ENCODE measurements at regions not wholly inside any gene's neighbourhood (a gene's known extent, or its start where the extent isn't known, plus 50 kb on each side); places are given as distances from the start of the nearest gene placed in this dataset.

- no peak for DNase-seq (ENCODE audit: low spot score)
Observed at GRCh38 chr20:22506827-22507226, 77.5 kb downstream of the FOXA2 start.

GRCh38 chr20:22504829-22505377, 79.5 kb downstream of the FOXA2 start:
- DNase-seq (ENCODE audit: low spot score), result no peak

- no peak for DNase-seq (ENCODE audit: low spot score)
Observed at GRCh38 chr20:22503577-22503976, 80.8 kb downstream of the FOXA2 start.

DNA sequence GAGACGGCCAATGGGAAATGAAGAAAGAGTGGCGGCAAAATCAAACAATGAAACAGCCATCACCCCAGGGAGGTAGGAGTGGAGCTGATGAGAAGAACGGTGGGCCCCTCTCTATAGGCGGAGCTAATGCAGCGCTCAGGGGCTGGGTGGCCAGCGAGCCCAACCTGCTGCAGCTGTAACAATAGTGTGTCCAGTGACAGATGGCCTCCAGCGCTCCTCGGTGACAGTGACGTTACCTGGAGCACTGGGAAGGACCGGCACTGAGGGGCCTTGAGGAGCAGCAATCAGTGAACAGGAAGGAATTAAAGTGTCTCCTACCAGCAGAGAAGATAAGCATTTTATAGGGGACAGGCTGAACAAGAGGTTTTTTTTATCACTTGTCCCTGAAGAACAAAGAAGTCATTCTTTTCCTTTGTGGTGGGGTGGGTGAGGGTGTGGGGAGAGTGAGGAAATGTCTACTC, 81.6 kb downstream of the FOXA2 start:
- DNase-seq (ENCODE audit: low spot score), result no peak

- no peak for DNase-seq (ENCODE audit: low spot score)
Observed at GRCh38 chr20:22501566-22502344, 82.6 kb downstream of the FOXA2 start.

- DNase-seq (ENCODE audit: low spot score), result no peak
Observed at GRCh38 chr20:22501034-22501433, 83.3 kb downstream of the FOXA2 start.

- no peak for DNase-seq (ENCODE audit: low spot score)
Observed at GRCh38 chr20:22499515-22500166, 84.7 kb downstream of the FOXA2 start.

GRCh38 chr20:22496817-22497216, 87.6 kb downstream of the FOXA2 start:
- DNase-seq (ENCODE audit: low spot score), result no peak

DNA sequence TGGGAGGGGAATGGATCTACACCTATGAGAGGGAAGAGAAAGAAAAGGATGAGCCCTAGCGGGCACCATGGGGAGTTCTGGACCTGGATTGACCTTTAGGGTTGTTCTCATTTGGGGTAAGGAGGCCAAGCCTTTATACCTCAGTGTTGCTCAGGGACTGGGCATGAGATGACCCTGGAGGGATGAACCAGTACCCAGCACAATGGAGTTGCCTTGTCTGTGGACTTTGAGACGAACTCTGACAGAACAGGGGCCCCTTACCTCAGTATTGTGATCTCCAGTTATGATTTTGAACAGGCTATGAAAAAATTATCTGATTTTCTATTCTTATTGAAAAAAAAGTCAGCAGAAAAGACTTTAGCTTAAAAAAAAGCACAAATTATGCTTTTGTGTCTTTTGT, 88.6 kb downstream of the FOXA2 start:
- DNase-seq (ENCODE audit: low spot score), result no peak

DNA sequence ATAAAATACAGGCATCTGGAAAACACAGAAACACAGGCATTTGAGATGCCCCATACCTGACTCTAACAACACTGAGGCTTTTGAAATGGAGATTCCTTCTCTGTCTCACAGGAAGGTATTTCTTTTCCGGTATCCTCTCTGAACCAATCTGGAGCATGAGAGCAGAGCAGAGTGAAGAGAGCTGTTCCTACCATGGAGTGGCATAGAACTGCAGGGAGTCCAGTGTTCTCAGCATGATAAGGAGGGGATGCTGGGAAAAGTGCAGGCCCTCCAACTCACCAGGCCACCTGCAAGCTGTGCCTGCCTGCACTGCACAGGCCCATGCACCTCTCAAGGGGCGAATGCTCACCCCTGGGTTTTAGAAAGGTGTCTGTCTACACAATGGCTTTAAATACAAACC, 89.2 kb downstream of the FOXA2 start:
- no peak for DNase-seq (ENCODE audit: low spot score)

GRCh38 chr20:22492497-22492896, 91.9 kb downstream of the FOXA2 start:
- no peak for DNase-seq (ENCODE audit: low spot score)

DNA sequence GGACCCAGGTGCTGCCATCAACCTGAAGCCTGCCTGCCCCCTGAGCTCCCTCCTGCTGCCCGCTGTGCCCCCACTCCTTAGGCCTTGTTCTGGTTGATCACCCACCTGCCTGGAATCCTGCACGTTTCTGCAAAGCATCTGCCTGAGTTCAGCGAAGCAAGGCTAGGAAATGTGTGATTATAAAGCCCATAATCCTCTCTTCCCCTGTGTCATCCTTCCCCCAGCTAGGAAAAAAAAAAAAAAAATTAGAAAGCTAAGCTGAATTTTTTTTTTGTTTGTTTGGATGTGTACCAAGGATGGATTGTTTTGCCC, 93.2 kb downstream of the FOXA2 start:
- DNase-seq (ENCODE audit: low spot score), result no peak

- no peak for DNase-seq (ENCODE audit: low spot score)
Observed at GRCh38 chr20:22490287-22491193, 93.8 kb downstream of the FOXA2 start.

DNA sequence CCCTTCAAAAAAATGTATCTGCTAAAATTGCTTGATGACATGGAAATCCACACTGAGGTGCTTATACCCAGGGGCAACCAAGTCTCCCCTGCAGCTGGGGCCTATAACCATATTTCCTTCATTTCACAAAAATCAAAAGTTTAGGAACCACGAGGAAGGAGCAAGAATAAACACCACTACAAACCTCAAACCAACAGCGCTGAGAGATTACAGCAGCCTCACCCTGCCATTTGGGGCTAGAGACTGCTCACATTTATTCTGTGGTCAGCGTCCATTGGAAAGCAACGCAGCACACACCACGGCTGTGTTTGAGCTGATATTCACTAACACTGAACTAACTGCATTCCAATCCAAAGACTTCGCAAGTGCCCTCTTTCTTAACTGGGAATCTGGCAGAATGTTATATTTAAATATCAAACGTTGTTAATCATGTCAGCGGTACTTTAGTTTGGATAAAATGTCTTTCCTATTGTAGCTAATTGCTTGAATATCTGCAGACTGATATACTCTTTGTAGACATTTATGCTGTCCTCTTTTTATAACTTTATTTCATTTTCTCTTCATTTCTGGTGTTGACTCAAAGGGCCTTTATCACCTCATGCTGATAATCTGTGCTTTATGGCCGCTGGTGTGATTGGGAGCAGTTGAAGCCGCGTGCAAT, 94.6 kb downstream of the FOXA2 start:
- DNase-seq (ENCODE audit: low spot score), result no peak

GRCh38 chr20:22480336-22480735, 104.0 kb downstream of the FOXA2 start:
- DNase-seq (ENCODE audit: low spot score), result no peak

- DNase-seq (ENCODE audit: low spot score), result no peak
Observed at GRCh38 chr20:22475662-22476061, 108.7 kb downstream of the FOXA2 start.

DNA sequence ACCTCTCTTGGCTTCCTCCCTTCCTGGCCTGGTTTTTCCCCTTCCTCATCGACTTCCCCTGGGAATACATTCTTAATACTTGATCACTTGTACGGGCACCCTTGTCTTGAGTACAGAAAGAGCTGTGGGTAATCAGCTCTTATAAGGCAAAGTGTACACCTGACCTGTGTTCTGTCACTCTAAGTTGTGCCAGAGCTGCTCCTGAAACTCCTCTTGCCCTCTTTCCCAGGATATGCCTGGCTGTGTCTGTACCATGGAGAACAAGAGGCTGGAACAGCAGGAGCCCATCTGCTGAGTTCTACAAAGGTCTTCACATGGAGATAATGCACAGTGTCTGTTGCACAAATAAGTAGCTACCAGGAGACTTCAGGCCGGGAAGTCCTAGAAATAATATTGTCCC, 110.1 kb downstream of the FOXA2 start:
- no peak for DNase-seq (ENCODE audit: low spot score)

GRCh38 chr20:22473293-22473692, 111.1 kb downstream of the FOXA2 start:
- no peak for DNase-seq (ENCODE audit: low spot score)

- DNase-seq (ENCODE audit: low spot score), result no peak
Observed at GRCh38 chr20:22472447-22473100, 111.8 kb downstream of the FOXA2 start.

- no peak for DNase-seq (ENCODE audit: low spot score)
Observed at GRCh38 chr20:22471156-22471836, 113.1 kb downstream of the FOXA2 start.

Data from SK-N-DZ (cell line).